IPS-18c (cell line): ENCODE measurements at regions not wholly inside any gene's neighbourhood (a gene's known extent, or its start where the extent isn't known, plus 50 kb on each side); places are given as distances from the start of the nearest gene placed in this dataset.

Experiments used
- H3K4me3 ChIP-seq: 2 replicates; pipeline ENCODE4 v1.7.0; 2013; ENCODE audit warnings: low read depth, mild to moderate bottlenecking, low read length, moderate library complexity; ENCODE audit not compliant: insufficient read depth
- H3K9me3 ChIP-seq: one replicate; pipeline ENCODE4 v1.6.1; 2013; ENCODE audit warnings: mild to moderate bottlenecking, low read length, moderate library complexity; ENCODE audit not compliant: control insufficient read depth, insufficient read depth

- Histone ChIP-seq H3K9me3 (no peaks in the 10 kb centered on the region), H3K4me3 (no peak overlapping the region)
Measured at GRCh38 chr1:208767816-208768215, 523.6 kb upstream of the PLXNA2 start.

GRCh38 chr1:208772891-208773290 lies 528.7 kb upstream of the PLXNA2 start:
- no peak overlapping the region for H3K4me3 ChIP-seq
- H3K9me3 ChIP-seq = no peaks in the 10 kb centered on the region

GRCh38 chr1:208775841-208776240 lies 531.7 kb upstream of the PLXNA2 start:
- no peak overlapping the region for H3K4me3 ChIP-seq
- H3K9me3 ChIP-seq = no peaks in the 10 kb centered on the region

DNA sequence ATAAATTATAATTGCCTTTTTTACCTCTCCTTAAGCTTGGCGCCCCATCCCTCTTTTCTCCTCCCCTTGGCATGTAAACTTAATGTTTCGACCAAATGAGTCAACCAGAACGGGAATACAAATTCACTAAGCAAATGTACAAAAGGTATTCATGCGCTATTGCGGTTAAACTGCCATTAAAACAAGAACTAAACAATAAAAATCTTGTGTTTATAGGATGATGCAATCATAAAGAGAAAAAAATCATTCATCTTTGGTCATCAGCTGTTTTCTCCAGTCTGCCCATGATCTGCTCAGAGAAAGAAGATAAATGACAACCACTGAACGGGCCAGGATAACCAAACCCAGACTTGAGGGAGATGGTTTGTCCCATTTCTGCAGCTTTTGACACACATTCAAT lies 534.2 kb upstream of the PLXNA2 start:
- Histone ChIP-seq H3K4me3 (no peak overlapping the region), H3K9me3 (no peaks in the 10 kb centered on the region)

- Histone ChIP-seq H3K9me3 (no peaks in the 10 kb centered on the region), H3K4me3 (no peak overlapping the region)
Measured at GRCh38 chr1:208781391-208782045, 537.3 kb upstream of the PLXNA2 start.

- H3K9me3 ChIP-seq = no peaks in the 10 kb centered on the region
- H3K4me3 ChIP-seq = no peak overlapping the region
Measured at GRCh38 chr1:208782186-208782585, 538.0 kb upstream of the PLXNA2 start.

GRCh38 chr1:208785629-208786028 lies 541.4 kb upstream of the PLXNA2 start:
- no peak overlapping the region for H3K4me3 ChIP-seq

DNA sequence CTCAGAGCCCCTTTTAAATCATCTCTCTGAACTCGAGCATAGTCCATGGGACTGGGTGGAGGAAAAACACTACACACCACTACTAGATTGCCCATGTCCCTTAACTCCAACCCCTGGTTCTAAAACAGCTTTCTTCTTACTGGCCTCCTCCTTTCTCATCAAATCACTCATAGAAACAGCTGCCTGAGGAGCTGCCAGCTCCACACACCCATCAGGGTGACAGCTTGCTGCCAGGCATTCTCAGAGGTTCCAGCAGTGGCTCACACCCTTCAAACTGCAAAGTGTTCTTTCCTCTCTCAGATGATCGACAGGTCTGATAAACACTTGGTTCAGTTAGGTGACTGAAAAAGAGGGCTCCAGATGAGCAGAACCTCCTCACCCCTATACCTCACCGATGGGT lies 543.0 kb upstream of the PLXNA2 start:
- Histone ChIP-seq H3K4me3 (no peak overlapping the region), H3K9me3 (no peaks in the 10 kb centered on the region)

More at GRCh38 chr1:208785629-208786028, 541.4 kb upstream of the PLXNA2 start:
- no peaks in the 10 kb centered on the region for H3K9me3 ChIP-seq

- Histone ChIP-seq H3K9me3 (no peaks in the 10 kb centered on the region), H3K4me3 (no peak overlapping the region)
Measured at GRCh38 chr1:208788013-208788540, 543.9 kb upstream of the PLXNA2 start.

DNA sequence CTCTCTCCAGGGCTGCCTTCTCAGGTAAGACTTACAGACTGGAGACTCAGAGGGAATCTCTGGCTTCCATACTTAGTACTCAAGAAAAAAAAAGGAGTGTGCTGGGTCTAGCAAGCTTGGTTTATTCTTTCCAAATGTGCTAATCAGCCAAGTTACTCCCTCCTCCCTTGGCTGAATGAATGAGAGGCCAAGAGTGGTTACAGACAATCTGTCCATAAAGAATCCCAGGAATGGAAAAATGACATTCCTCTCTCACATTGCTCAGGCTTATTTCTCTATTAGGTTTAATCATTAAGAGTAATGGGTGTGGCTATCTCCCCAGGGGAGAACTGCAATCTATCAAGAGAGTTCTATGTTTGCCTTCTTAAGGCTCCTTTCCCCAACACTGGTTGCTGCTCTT lies 547.3 kb upstream of the PLXNA2 start:
- Histone ChIP-seq H3K9me3 (no peaks in the 10 kb centered on the region), H3K4me3 (no peak overlapping the region)

- Histone ChIP-seq H3K4me3 (no peak overlapping the region), H3K9me3 (no peaks in the 10 kb centered on the region)
Measured at GRCh38 chr1:208793861-208794345, 549.7 kb upstream of the PLXNA2 start.

- no peaks in the 10 kb centered on the region for H3K9me3 ChIP-seq
- no peak overlapping the region for H3K4me3 ChIP-seq
Measured at GRCh38 chr1:208799186-208799585, 555.0 kb upstream of the PLXNA2 start.

DNA sequence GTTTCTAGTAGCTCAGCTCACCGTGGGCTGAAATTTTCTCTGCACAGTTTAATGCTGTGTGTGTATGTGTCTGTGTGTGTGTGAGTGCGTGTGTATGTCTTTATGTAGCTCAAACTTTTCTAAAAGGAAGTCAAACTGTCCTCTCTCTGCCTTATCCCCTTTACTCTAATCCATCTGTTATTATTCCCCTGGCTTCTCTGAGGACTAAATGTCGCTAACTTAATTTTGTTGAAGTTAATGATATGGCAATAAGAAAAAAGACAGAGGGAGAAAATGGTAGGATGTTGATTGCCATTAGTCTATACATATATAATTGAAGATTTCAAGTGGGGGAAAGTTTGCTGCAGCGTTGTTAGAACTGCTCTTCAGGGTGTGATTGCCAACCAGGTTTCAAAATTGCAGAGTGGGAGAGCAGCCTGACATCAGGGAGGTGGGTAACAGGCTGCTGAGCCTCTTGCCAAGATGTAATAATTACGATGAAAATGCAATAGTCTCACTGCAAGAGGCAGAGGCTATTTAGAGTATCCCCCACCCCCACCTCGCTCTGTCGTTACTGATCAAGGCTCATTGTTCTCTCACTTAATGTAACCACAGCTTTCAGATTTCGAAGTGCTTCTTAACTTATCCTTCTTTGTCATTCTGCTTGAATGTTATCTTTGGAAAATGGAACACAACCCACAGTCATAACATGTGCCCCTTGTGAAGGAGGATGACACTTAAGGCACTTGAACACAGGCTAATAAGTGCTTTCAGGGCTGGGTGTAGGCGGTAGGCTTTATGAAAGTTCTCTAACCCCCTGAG lies 559.0 kb upstream of the PLXNA2 start:
- H3K4me3 ChIP-seq = no peak overlapping the region
- H3K9me3 ChIP-seq = no peaks in the 10 kb centered on the region

DNA sequence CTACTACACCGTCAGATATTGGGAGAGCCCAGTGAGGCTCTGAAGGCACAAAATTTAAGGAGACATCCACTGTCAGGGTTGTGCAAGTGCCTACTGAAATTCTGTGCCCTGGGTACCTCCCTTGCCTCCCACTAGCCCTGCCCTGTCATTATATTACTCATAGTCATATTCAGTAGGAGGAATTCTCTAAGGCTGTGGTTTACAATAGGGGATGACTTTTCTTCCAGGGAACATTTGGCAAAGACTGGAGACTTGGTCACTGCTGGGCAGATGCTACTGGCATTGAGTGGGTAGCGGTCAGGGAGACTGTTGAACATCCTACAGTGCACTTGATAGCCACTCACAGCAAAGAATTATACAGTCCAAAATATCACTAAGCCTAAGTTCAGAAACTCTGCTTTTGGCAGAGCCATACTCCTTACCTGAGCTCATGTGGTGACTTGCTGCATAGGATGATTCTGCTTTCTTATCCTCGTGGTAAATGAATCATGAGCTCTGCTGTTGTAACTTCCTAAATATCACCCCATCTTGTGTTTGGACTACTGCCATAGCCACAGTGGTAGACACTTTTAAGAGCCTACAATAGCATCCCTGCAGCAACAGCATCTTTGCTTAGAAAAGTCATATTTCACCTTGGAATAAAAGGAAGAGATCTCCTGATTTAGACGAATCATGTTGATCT lies 563.4 kb upstream of the PLXNA2 start:
- Histone ChIP-seq H3K9me3 (no peaks in the 10 kb centered on the region), H3K4me3 (no peak overlapping the region)

- no peak overlapping the region for H3K4me3 ChIP-seq
- H3K9me3 ChIP-seq = no peaks in the 10 kb centered on the region
Measured at GRCh38 chr1:208808301-208808700, 564.1 kb upstream of the PLXNA2 start.

GRCh38 chr1:208809876-208810275 lies 565.7 kb upstream of the PLXNA2 start:
- no peaks in the 10 kb centered on the region for H3K9me3 ChIP-seq
- no peak overlapping the region for H3K4me3 ChIP-seq

- no peaks in the 10 kb centered on the region for H3K9me3 ChIP-seq
Measured at GRCh38 chr1:208818770-208819445, 574.7 kb upstream of the PLXNA2 start.

More at GRCh38 chr1:208818770-208819445, 574.7 kb upstream of the PLXNA2 start:
- H3K4me3 ChIP-seq = no peak overlapping the region
